CD4-positive, alpha-beta T cell treated with Interleukin-4 for 1 hour (primary cell): ENCODE measurements at regions not wholly inside any gene's neighbourhood (a gene's known extent, or its start where the extent isn't known, plus 50 kb on each side); places are given as distances from the start of the nearest gene placed in this dataset.

ENCODE experiments used
- DNase-seq, 2 donors: peaks; one replicate each; pipeline ENCODE4 v3.0.0-alpha.2; 2020 to 2022

- no peak for DNase-seq
Observed at GRCh38 chr12:24023081-24023480, 73.6 kb upstream of the SOX5 start.

DNA sequence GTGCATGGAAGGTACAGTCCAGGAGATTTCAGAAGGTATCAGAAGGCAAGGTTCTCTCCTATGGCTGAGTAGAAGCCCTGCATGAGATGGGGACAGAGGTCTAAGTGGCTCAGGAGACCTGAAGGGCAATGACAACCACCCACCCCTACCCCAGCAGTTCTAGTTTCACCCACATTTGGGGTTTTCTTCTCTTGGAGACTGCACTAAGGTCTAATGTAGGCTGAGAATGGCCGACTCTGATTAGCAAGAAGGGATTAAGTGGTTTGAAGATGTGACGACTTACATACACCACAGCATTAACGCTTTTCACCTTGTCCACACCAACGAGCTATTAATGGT is 71.7 kb upstream of the SOX5 start:
- DNase-seq = no peak

- DNase-seq = no peak
Observed at GRCh38 chr12:24020397-24021163, 71.1 kb upstream of the SOX5 start.

- DNase-seq = no peak
Observed at GRCh38 chr12:24015833-24016160, 66.3 kb upstream of the SOX5 start.

DNA sequence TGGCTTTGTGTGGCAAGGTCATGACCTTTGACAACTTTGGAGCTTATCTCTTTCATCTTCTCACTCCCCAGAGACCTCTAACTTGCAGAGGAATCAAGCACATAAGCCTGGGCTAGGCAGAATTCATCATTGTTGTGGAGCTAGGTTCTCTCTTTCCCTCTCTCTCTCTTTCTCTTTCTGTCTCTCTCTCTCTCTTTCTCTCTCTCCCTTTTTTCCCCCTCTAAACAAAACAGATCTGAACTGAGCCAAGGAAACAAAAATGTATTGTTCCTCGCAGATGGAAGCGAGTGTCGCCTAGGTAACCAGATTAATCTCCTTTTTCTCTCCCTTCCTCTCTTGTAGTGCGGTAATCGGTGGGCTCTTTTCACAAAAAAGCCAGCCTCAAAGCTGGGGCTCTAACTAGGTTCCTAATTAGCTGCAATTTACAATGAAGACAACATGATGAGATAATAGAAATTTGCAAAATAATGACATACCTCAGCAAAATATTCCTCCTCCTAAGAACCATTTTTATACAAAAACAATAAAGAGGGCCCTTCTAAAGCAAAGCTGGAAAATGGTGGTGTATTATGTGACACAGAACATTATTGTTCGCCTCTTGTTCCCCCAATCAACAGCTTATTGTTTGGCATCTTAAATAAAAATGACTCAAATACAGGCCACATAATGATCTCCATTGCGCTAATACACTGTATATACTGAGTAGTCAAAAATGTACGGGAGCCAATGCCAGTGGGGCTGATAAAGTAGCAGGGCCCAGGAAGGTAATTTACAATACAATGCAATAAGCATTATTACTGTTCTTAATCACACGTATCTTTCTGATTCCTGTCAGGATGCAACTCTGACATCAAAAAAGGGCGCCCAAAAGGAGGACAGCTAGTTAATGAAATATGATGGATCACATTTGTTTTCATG is 65.7 kb upstream of the SOX5 start:
- DNase-seq = no peak

DNA sequence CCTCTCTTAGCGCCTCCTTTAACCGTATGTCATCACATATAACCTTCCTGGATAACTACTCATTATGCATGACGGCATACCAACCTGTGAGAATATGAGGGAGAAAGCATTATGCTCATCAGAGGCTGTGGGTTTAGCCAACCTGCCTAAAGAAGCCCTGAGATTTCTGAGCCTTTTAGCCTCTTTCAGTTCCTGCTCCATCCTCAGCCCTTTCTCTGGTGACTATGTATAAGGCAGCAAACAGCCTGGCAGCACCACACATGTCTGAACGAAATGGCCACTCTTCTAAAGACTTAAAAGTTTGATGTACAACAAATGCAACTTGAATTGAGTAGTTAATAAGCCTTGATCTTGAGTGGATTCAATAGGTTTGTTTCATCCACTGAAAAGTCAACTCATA is 64.8 kb upstream of the SOX5 start:
- DNase-seq = no peak

GRCh38 chr12:24012528-24012927 is 63.1 kb upstream of the SOX5 start:
- DNase-seq = no peak

- DNase-seq = no peak
Observed at GRCh38 chr12:24011927-24012507, 62.5 kb upstream of the SOX5 start.

GRCh38 chr12:24008166-24008565 is 58.7 kb upstream of the SOX5 start:
- DNase-seq = no peak
